HepG2 (cell line): ENCODE measurements at regions not wholly inside any gene's neighbourhood (a gene's known extent, or its start where the extent isn't known, plus 50 kb on each side); places are given as distances from the start of the nearest gene placed in this dataset.

ENCODE experiments used
- ATAC-seq: fragments of 200-7000 bp; cut with Tn5 transposase; 3 replicates; pipeline ENCODE4 v1.9.1; 2020; ENCODE audit warnings: mild to moderate bottlenecking, moderate library complexity
- BruUV-seq: library from RNA; stranded (reverse); fragments of 400-500 nt; replicated peaks from 2 replicates; lab custom pipeline; 2021; lab: Mats Ljungman, UMichigan
- CTCF ChIA-PET: fragments of 300-600 bp; formaldehyde crosslinking; extraction: SDS; loops from one replicate; lab custom pipeline; 2021; ENCODE audit warnings: low total read pairs, inconsistent platforms, low intra/inter-chr PET ratio; lab: Yijun Ruan, JAX
- POLR2A ChIA-PET: fragments of 350-600 bp; sonication (Branson Sonifier 250); formaldehyde crosslinking; loops from one replicate; lab custom pipeline; 2020; ENCODE audit warnings: antibody characterized with exemption, inconsistent platforms; lab: Yijun Ruan, JAX
- DNase-seq: peaks from one replicate; pipeline ENCODE4 v3.0.0-alpha.2; 2015; ENCODE audit warnings: low spot score
- FAIRE-seq: peaks from 3 replicates; lab custom pipeline; 2011; peaks lifted over from hg19 to GRCh38; lab: Jason Lieb, UNC
- H2AFZ ChIP-seq: one replicate; pipeline ENCODE4 v1.6.1; 2011; ENCODE audit warnings: low read length, inconsistent platforms
- H3K27ac ChIP-seq: fragments of 300-600 bp; 3 replicates; pipeline ENCODE4 v1.8.0; 2011; ENCODE audit warnings: mixed run types, mild to moderate bottlenecking, mixed read lengths, low read length, inconsistent platforms; ENCODE audit not compliant: insufficient read depth; ENCODE audit errors: extremely low read length
- H3K27me3 ChIP-seq, 2 experiments: fragments of 200-600 bp in 1 of 2; 2 replicates in 1 of 2; 3 replicates in 1 of 2; pipeline versions ENCODE4 v1.6.0 to v1.8.0; 2011; ENCODE audit warnings: low read length in 2 of 2, mild to moderate bottlenecking in 2 of 2, moderate library complexity in 2 of 2, inconsistent platforms in 1 of 2; ENCODE audit not compliant: insufficient read depth in 2 of 2, control insufficient read depth in 1 of 2
- H3K36me3 ChIP-seq, 2 experiments: fragments of 200-600 bp in 1 of 2; replicated peaks in 1 of 2; 2 replicates in 1 of 2; 3 replicates in 1 of 2; pipeline versions ENCODE4 v1.5.1 to v1.8.0; 2011; ENCODE audit warnings: low read length in 2 of 2, inconsistent platforms in 1 of 2; ENCODE audit not compliant: insufficient read depth in 2 of 2, control insufficient read depth in 1 of 2
- H3K4me1 ChIP-seq: 2 replicates; pipeline ENCODE4 v1.5.1; 2012; ENCODE audit warnings: low read length, inconsistent platforms; ENCODE audit not compliant: insufficient read depth
- H3K4me2 ChIP-seq: 2 replicates; pipeline ENCODE4 v1.6.0; 2011; ENCODE audit warnings: low read depth, low read length, inconsistent platforms
- H3K4me3 ChIP-seq, 3 experiments: fragments of 200-600 bp in 1 of 3; sonication (generic), shearing (Covaris generic) in 1 of 3; replicated peaks in 1 of 3; 2 replicates each; pipeline ENCODE4 v1.5.1; 2011 to 2016; ENCODE audit warnings: low read length in 3 of 3, inconsistent platforms in 2 of 3, low read depth in 2 of 3, mild to moderate bottlenecking in 2 of 3, control low read depth in 1 of 3, mixed read lengths in 1 of 3; ENCODE audit not compliant: insufficient read depth in 1 of 3
- H3K79me2 ChIP-seq: one replicate; pipeline ENCODE4 v1.6.1; 2011; ENCODE audit warnings: low read length, inconsistent platforms; ENCODE audit not compliant: insufficient read depth
- H3K9ac ChIP-seq: 2 replicates; pipeline ENCODE4 v1.6.0; 2011; ENCODE audit warnings: mild to moderate bottlenecking, low read depth, low read length, inconsistent platforms; ENCODE audit not compliant: insufficient read depth
- H3K9me3 ChIP-seq: 2 replicates; pipeline ENCODE4 v1.5.1; 2012; ENCODE audit warnings: mild to moderate bottlenecking, low read length
- H4K20me1 ChIP-seq: 2 replicates; pipeline ENCODE4 v1.6.0; 2011; ENCODE audit warnings: inconsistent platforms, mild to moderate bottlenecking, low read length, moderate library complexity; ENCODE audit not compliant: insufficient read depth
- CEBPB ChIP-seq: IDR thresholded peaks from 2 replicates; pipeline ENCODE4 v1.6.1; 2011; ENCODE audit warnings: low read depth, low read length, improper control_type of control experiment, borderline replicate concordance
- CEBPG ChIP-seq: IDR thresholded peaks from 2 replicates; pipeline ENCODE4 v1.6.1; 2016
- EEA1 ChIP-seq: sonication (generic); formaldehyde crosslinking; IDR thresholded peaks from 2 replicates; pipeline ENCODE4 v1.5.1; 2020; ENCODE audit warnings: mild to moderate bottlenecking, missing genetic modification reagents, borderline replicate concordance
- FOXA3 ChIP-seq: IDR thresholded peaks from 2 replicates; pipeline ENCODE4 v1.6.1; 2016; ENCODE audit warnings: missing genetic modification reagents, missing compliant biosample characterization
- HNRNPL ChIP-seq: fragments of 200-400 bp; formaldehyde crosslinking; IDR thresholded peaks from 2 replicates; pipeline ENCODE4 v1.6.1; 2017; ENCODE audit warnings: mild to moderate bottlenecking, low read depth, low read length
- KLF11 ChIP-seq: IDR thresholded peaks from 2 replicates; pipeline ENCODE4 v1.6.1; 2016; ENCODE audit warnings: missing compliant biosample characterization
- MIER2 ChIP-seq: IDR thresholded peaks from 2 replicates; pipeline ENCODE4 v1.6.1; 2016; ENCODE audit warnings: missing biosample characterization, missing genetic modification reagents
- NFIB ChIP-seq: sonication (generic); formaldehyde crosslinking; IDR thresholded peaks from 2 replicates; pipeline ENCODE4 v1.9.0; 2021; ENCODE audit warnings: missing genetic modification reagents, mild to moderate bottlenecking, borderline replicate concordance
- ZNF768 ChIP-seq: sonication (generic); formaldehyde crosslinking; IDR thresholded peaks from 2 replicates; pipeline ENCODE4 v1.4.0; 2020; ENCODE audit warnings: missing genetic modification reagents
- ZNF841 ChIP-seq: sonication (generic); formaldehyde crosslinking; IDR thresholded peaks from 2 replicates; pipeline ENCODE4 v1.8.1; 2023; ENCODE audit warnings: missing genetic modification reagents, borderline replicate concordance
- ZNF883 ChIP-seq: sonication (generic); formaldehyde crosslinking; IDR thresholded peaks from 2 replicates; pipeline ENCODE4 v1.5.1; 2020; ENCODE audit warnings: mild to moderate bottlenecking, missing genetic modification reagents; ENCODE audit errors: not compliant biosample characterization
- WGBS: methylation state at CpG from one replicate; pipeline ENCODE4 v1.1.6; 2017; ENCODE audit warnings: low lambda C conversion rate; 5-methylcytosine and 5-hydroxymethylcytosine counted together
- in situ Hi-C: cut with HindIII; loops from 2 replicates; pipeline ENCODE4 v1.10.0; 2017; ENCODE audit warnings: low pct_unique_long_range_greater_than_20kb; ENCODE audit not compliant: extremely low pct_ligation_motif_present
- intact Hi-C: fragments of 100-400 bp; cut with micrococcal nuclease; formaldehyde crosslinking; loops from one replicate; pipeline ENCODE4 v1.10.0; 2022; ENCODE audit not compliant: unreplicated experiment
- TF ChIP-seq, protein P1 (sequence below), 2 experiments: fragments of 450-650 bp in 1 of 2; sonication (generic) in 1 of 2; formaldehyde crosslinking; IDR thresholded peaks; 2 replicates each; pipeline versions ENCODE4 v1.5.0 to v1.8.0; 2020 to 2022; ENCODE audit warnings: mild to moderate bottlenecking in 1 of 2, missing genetic modification reagents in 1 of 2
- TF ChIP-seq, protein P2 (sequence below): sonication (generic); formaldehyde crosslinking; IDR thresholded peaks from 2 replicates; pipeline ENCODE4 v1.4.0; 2020; ENCODE audit warnings: low read depth, missing genetic modification reagents
- TF ChIP-seq, protein P3 (sequence below): sonication (generic); formaldehyde crosslinking; IDR thresholded peaks from 2 replicates; pipeline ENCODE4 v1.4.0; 2020; ENCODE audit warnings: mild to moderate bottlenecking, missing genetic modification reagents

DNA sequence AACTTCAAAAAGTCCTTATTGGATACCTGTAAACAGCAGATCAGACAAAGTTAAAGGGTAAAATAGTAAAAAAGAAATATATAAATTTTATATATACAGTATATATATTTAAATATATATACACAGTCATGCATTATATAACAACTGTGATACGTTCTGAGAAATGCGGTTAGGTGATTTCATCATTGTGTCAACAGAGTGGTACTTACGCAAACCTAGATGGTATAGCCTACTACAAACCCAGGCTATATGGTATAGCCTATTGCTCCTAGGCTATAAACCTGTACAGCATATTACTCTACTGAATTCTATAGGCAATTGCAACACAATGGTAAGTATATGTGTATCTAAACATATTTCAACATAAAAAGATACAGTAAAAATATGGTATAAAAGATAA is 222.7 kb downstream of the NUF2 start (continued):
- TF ChIP-seq, protein P1, sequence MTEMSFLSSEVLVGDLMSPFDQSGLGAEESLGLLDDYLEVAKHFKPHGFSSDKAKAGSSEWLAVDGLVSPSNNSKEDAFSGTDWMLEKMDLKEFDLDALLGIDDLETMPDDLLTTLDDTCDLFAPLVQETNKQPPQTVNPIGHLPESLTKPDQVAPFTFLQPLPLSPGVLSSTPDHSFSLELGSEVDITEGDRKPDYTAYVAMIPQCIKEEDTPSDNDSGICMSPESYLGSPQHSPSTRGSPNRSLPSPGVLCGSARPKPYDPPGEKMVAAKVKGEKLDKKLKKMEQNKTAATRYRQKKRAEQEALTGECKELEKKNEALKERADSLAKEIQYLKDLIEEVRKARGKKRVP (CRISPR knock-in tag; IDR thresholded peaks at IDR 0.05): peak in 1 of 2 experiments; percentile 58; a peak in 2 of 4 replicates
- TF ChIP-seq CEBPB: 0 out of 2 replicates have a peak, but pooled peaks have one; percentile 58
- TF ChIP-seq NFIB (CRISPR knock-in tag): no peak
- peak; percentile 67 for TF ChIP-seq CEBPG (CRISPR knock-in tag)
- no peak for TF ChIP-seq EEA1 (CRISPR knock-in tag)
- TF ChIP-seq ZNF841 (CRISPR knock-in tag): no peak
- TF ChIP-seq, protein P2, sequence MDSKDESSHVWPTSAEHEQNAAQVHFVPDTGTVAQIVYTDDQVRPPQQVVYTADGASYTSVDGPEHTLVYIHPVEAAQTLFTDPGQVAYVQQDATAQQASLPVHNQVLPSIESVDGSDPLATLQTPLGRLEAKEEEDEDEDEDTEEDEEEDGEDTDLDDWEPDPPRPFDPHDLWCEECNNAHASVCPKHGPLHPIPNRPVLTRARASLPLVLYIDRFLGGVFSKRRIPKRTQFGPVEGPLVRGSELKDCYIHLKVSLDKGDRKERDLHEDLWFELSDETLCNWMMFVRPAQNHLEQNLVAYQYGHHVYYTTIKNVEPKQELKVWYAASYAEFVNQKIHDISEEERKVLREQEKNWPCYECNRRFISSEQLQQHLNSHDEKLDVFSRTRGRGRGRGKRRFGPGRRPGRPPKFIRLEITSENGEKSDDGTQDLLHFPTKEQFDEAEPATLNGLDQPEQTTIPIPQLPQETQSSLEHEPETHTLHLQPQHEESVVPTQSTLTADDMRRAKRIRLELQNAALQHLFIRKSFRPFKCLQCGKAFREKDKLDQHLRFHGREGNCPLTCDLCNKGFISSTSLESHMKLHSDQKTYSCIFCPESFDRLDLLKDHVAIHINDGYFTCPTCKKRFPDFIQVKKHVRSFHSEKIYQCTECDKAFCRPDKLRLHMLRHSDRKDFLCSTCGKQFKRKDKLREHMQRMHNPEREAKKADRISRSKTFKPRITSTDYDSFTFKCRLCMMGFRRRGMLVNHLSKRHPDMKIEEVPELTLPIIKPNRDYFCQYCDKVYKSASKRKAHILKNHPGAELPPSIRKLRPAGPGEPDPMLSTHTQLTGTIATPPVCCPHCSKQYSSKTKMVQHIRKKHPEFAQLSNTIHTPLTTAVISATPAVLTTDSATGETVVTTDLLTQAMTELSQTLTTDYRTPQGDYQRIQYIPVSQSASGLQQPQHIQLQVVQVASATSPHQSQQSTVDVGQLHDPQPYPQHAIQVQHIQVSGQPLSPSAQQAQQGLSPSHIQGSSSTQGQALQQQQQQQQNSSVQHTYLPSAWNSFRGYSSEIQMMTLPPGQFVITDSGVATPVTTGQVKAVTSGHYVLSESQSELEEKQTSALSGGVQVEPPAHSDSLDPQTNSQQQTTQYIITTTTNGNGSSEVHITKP (CRISPR knock-in tag): peak; percentile 74; the same call in 1 of the 2 replicates
- no peak for TF ChIP-seq MIER2
- peak; percentile 66 for TF ChIP-seq FOXA3 (CRISPR knock-in tag)

DNA sequence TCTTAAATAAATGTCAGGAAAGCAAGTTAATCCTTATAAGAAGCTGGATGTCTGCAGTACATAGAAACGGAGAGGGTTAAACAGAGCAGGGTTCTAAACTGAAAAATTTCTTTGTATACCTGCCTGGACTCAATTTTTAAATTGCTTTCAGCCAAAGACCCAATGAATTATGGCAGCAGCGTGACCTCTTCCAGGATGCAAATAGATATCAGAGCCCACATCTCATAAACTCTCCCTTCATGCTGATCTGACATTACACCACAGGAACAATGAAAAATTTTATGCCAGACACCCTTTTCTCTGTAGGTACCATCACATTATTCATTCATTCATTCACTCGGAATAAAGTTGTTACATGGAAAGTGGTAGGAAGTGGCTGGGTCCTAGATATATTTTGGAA is 236.4 kb downstream of the NUF2 start:
- in situ Hi-C loops: no loop called here
- no peak for TF ChIP-seq HNRNPL
- TF ChIP-seq, protein P3, sequence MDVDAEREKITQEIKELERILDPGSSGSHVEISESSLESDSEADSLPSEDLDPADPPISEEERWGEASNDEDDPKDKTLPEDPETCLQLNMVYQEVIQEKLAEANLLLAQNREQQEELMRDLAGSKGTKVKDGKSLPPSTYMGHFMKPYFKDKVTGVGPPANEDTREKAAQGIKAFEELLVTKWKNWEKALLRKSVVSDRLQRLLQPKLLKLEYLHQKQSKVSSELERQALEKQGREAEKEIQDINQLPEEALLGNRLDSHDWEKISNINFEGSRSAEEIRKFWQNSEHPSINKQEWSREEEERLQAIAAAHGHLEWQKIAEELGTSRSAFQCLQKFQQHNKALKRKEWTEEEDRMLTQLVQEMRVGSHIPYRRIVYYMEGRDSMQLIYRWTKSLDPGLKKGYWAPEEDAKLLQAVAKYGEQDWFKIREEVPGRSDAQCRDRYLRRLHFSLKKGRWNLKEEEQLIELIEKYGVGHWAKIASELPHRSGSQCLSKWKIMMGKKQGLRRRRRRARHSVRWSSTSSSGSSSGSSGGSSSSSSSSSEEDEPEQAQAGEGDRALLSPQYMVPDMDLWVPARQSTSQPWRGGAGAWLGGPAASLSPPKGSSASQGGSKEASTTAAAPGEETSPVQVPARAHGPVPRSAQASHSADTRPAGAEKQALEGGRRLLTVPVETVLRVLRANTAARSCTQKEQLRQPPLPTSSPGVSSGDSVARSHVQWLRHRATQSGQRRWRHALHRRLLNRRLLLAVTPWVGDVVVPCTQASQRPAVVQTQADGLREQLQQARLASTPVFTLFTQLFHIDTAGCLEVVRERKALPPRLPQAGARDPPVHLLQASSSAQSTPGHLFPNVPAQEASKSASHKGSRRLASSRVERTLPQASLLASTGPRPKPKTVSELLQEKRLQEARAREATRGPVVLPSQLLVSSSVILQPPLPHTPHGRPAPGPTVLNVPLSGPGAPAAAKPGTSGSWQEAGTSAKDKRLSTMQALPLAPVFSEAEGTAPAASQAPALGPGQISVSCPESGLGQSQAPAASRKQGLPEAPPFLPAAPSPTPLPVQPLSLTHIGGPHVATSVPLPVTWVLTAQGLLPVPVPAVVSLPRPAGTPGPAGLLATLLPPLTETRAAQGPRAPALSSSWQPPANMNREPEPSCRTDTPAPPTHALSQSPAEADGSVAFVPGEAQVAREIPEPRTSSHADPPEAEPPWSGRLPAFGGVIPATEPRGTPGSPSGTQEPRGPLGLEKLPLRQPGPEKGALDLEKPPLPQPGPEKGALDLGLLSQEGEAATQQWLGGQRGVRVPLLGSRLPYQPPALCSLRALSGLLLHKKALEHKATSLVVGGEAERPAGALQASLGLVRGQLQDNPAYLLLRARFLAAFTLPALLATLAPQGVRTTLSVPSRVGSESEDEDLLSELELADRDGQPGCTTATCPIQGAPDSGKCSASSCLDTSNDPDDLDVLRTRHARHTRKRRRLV (CRISPR knock-in tag): no peak
- no peak for TF ChIP-seq KLF11 (CRISPR knock-in tag)
- TF ChIP-seq ZNF768 (CRISPR knock-in tag): no peak
- no peak for TF ChIP-seq ZNF883 (CRISPR knock-in tag)

More for the DNA sequence above, 236.4 kb downstream of the NUF2 start:
- Histone ChIP-seq H3K27me3 (no peaks in the 10 kb centered on the region), H3K9me3 (no peaks in the 10 kb centered on the region), H3K79me2 (no peaks in the 10 kb centered on the region), H4K20me1 (no peaks in the 10 kb centered on the region), H2AFZ (no peak overlapping the region), H3K36me3 (no peaks in the 10 kb centered on the region), H3K9ac (no peak overlapping the region), H3K4me2 (no peak overlapping the region), H3K4me3 (no peak overlapping the region), H3K4me1 (no peaks in the 10 kb centered on the region), H3K27ac (no peak overlapping the region)
- ATAC-seq: no peak
- no peak for FAIRE-seq
- WGBS: 6% methylated on average over 3 of the region's 3 CpGs
- intact Hi-C loops: no loop called here
- ChIA-PET POLR2A (no interaction called here), CTCF (no interaction called here)
- no TSS peak for BruUV-seq
- no peak for DNase-seq
